A673 (cell line): ENCODE measurements at regions not wholly inside any gene's neighbourhood (a gene's known extent, or its start where the extent isn't known, plus 50 kb on each side); places are given as distances from the start of the nearest gene placed in this dataset.

Experiments
- CTCF ChIP-seq: fragments of 300-800, 200-600 bp; sonication (generic); conservative IDR thresholded peaks from 2 replicates; pipeline ENCODE4 v1.5.1; 2017; ENCODE audit warnings: low read depth, mild to moderate bottlenecking, antibody characterized with exemption, low read length, moderate library complexity, mixed read lengths
- EZH2 ChIP-seq: fragments of 200-600 bp; sonication (generic); IDR thresholded peaks from 2 replicates; pipeline ENCODE4 v1.6.1; 2017; ENCODE audit warnings: borderline replicate concordance, low read depth, mild to moderate bottlenecking, mixed read lengths, antibody characterized with exemption, low read length; ENCODE audit not compliant: poor library complexity, severe bottlenecking

- TF ChIP-seq CTCF (no peak), EZH2 (no peak)
Observed at GRCh38 chr4:189497996-189498395, 442.7 kb upstream of the FRG1 start.
